KMS-11 (cell line): ENCODE measurements at regions not wholly inside any gene's neighbourhood (a gene's known extent, or its start where the extent isn't known, plus 50 kb on each side); places are given as distances from the start of the nearest gene placed in this dataset.

Experiments
- H2AFZ ChIP-seq: fragments of 200-600 bp; sonication (generic); 2 replicates; pipeline ENCODE4 v1.6.1; 2016; ENCODE audit warnings: antibody characterized with exemption, mixed run types, low read depth
- H3K27ac ChIP-seq: fragments of 200-600 bp; sonication (generic); 2 replicates; pipeline ENCODE4 v1.6.1; 2016; ENCODE audit warnings: mild to moderate bottlenecking, mixed run types
- H3K27me3 ChIP-seq: fragments of 200-600 bp; sonication (generic); 2 replicates; pipeline ENCODE4 v1.6.1; 2017; ENCODE audit warnings: mild to moderate bottlenecking, low read depth, mixed run types, moderate library complexity; ENCODE audit not compliant: insufficient read depth
- H3K36me3 ChIP-seq: fragments of 200-600 bp; sonication (generic); 2 replicates; pipeline ENCODE4 v1.6.1; 2017; ENCODE audit warnings: mild to moderate bottlenecking, mixed run types; ENCODE audit not compliant: insufficient read depth
- H3K4me1 ChIP-seq: fragments of 200-600 bp; sonication (generic); 2 replicates; pipeline ENCODE4 v1.6.1; 2016; ENCODE audit warnings: mild to moderate bottlenecking, low read depth, mixed run types; ENCODE audit not compliant: poor library complexity, severe bottlenecking
- H3K4me2 ChIP-seq: fragments of 200-600 bp; sonication (generic); 2 replicates; pipeline ENCODE4 v1.7.0; 2016; ENCODE audit warnings: mild to moderate bottlenecking, mixed run types
- H3K4me3 ChIP-seq: fragments of 200-600 bp; sonication (generic); IDR thresholded peaks from 2 replicates; pipeline ENCODE4 v1.6.1; 2017; ENCODE audit warnings: low read depth, low read length, mixed read lengths; ENCODE audit not compliant: insufficient read depth
- H3K79me2 ChIP-seq: fragments of 200-600 bp; sonication (generic); 2 replicates; pipeline ENCODE4 v1.6.1; 2016; ENCODE audit warnings: low read depth, mixed run types; ENCODE audit not compliant: insufficient read depth
- H3K9ac ChIP-seq: fragments of 200-600 bp; sonication (generic); 2 replicates; pipeline ENCODE4 v1.6.1; 2016; ENCODE audit warnings: mild to moderate bottlenecking, mixed run types
- H4K20me1 ChIP-seq: fragments of 200-600 bp; sonication (generic); 2 replicates; pipeline ENCODE4 v1.6.1; 2016; ENCODE audit warnings: mild to moderate bottlenecking, mixed run types; ENCODE audit not compliant: insufficient read depth
- CTCF ChIP-seq: fragments of 200-600 bp; sonication (generic); conservative IDR thresholded peaks from 2 replicates; pipeline ENCODE4 v1.6.1; 2017; ENCODE audit warnings: low read depth, mild to moderate bottlenecking, antibody characterized with exemption, low read length, moderate library complexity, mixed read lengths

DNA sequence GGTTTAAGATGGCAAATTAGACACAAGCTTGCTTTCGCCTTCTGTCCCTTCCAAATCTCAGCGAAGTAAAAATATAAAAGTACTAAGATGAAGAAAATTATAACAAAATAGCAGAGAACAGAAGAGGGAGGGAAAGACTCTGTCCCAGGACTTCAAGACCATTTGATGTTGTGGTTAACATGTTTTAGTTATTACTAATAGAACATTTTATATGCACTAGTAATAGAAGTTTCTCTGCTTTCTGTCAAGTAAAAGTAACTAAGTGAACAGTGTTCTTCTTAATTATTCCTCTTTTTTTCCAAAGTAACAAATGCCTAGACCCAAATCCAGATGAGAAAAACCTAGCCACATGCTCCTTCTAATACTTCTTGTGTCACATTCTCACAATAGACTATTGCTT, 85.1 kb upstream of the DAAM1 start:
- Histone ChIP-seq H3K4me1 (peaks cover 13% of the 10 kb centered on the region), H3K36me3 (no peaks in the 10 kb centered on the region), H3K79me2 (no peaks in the 10 kb centered on the region), H4K20me1 (no peaks in the 10 kb centered on the region), H3K27ac (no peak overlapping the region), H3K4me2 (no peak overlapping the region), H3K4me3 (no peak overlapping the region), H2AFZ (no peak overlapping the region), H3K9ac (no peak overlapping the region), H3K27me3 (no peaks in the 10 kb centered on the region)
- TF ChIP-seq CTCF, result no peak

GRCh38 chr14:59107819-59108218, 80.6 kb upstream of the DAAM1 start:
- peak overlapping the region; percentile 41; the same call in 1 of the 2 replicates for H2AFZ ChIP-seq
- H3K79me2 ChIP-seq, result no peaks in the 10 kb centered on the region
- peaks cover 17% of the 10 kb centered on the region for H3K4me1 ChIP-seq
- no peaks in the 10 kb centered on the region for H3K36me3 ChIP-seq
- no peak overlapping the region for H3K4me3 ChIP-seq
- H4K20me1 ChIP-seq, result no peaks in the 10 kb centered on the region
- TF ChIP-seq CTCF, result no peak
- H3K27me3 ChIP-seq, result no peaks in the 10 kb centered on the region
- H3K9ac ChIP-seq, result no peak overlapping the region
- H3K27ac ChIP-seq, result 0 out of 2 replicates have a peak overlapping the region, but pooled peaks have one; percentile 28
- H3K4me2 ChIP-seq, result peak overlapping the region; percentile 39; the same call in 1 of the 2 replicates

DNA sequence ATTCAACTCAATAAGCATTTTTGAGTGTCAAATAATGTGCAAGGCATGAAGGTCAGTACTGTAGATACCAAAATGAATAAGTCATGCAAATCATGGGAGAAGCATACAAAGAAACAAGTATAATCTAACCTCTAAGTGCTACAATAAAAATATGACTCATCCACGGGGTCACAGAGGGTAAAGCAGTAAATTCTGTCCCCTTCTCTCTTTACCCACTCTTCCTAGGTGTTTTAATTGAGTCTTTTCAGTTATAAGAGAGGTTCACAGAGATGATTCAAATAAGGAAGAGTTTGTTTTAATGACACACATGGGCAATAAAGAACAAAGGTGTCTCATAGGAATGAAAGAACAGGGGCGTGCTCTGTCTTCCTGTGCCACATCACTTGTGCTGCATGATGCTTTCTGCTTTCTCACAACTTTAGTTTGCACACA, 71.5 kb upstream of the DAAM1 start:
- no peak overlapping the region for H3K4me2 ChIP-seq
- H4K20me1 ChIP-seq, result no peaks in the 10 kb centered on the region
- TF ChIP-seq CTCF, result no peak
- no peak overlapping the region for H3K9ac ChIP-seq
- H3K27ac ChIP-seq, result no peak overlapping the region
- no peaks in the 10 kb centered on the region for H3K36me3 ChIP-seq
- H3K79me2 ChIP-seq, result no peaks in the 10 kb centered on the region
- no peak overlapping the region for H2AFZ ChIP-seq
- H3K4me1 ChIP-seq, result no peaks in the 10 kb centered on the region
- H3K27me3 ChIP-seq, result no peaks in the 10 kb centered on the region
- no peak overlapping the region for H3K4me3 ChIP-seq

- Histone ChIP-seq H3K4me3 (no peak overlapping the region), H3K36me3 (no peaks in the 10 kb centered on the region), H3K27me3 (no peaks in the 10 kb centered on the region), H3K79me2 (no peaks in the 10 kb centered on the region), H3K27ac (no peak overlapping the region), H3K4me1 (no peaks in the 10 kb centered on the region), H3K9ac (no peak overlapping the region), H4K20me1 (no peaks in the 10 kb centered on the region), H3K4me2 (no peak overlapping the region), H2AFZ (no peak overlapping the region)
- TF ChIP-seq CTCF, result no peak
Observed at GRCh38 chr14:59117754-59118528, 70.5 kb upstream of the DAAM1 start.
